ENCODE measurements at regions not wholly inside any gene's neighbourhood (a gene's known extent, or its start where the extent isn't known, plus 50 kb on each side); places are given as distances from the start of the nearest gene placed in this dataset.
"Not testable (repeated sequence)": the region's sequence is repeated elsewhere in the genome, so short reads cannot be mapped to it uniquely, and the experiment has no call there.

DNA sequence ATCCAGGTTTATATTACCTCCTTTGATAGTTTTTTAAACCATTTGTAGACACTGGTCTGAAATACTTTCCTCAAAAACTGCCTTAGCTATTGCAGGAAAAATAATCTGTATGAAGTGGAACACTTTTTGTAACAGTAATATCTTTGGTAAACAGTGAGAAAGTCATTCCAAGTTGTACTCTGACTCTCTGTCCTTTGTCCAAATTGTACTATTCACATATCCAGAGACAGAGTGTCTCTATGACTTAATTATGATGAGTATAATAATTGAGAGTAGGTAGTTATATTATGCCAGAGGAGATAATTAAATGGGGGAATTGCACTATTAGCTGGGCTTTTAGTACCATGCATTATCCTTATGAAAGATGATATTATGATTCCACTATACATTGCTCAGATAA is 112.6 kb upstream of the LCORL start:
- no peak overlapping the region for H3K4me3 Mint-ChIP-seq
- no peak overlapping the region for H3K27ac Mint-ChIP-seq
- peaks cover 0 to 7% (median 4%) of the 10 kb centered on the region in 3 donors for H3K27me3 Mint-ChIP-seq (ENCODE audit: low read depth in 3 of 3)
- no peak for DNase-seq
- peaks cover 0 to 9% (median 4%) of the 10 kb centered on the region in 6 donors for H3K9me3 Mint-ChIP-seq
- H3K36me3 Mint-ChIP-seq = no peaks in the 10 kb centered on the region
- H3K4me1 Mint-ChIP-seq = no peaks in the 10 kb centered on the region

DNA sequence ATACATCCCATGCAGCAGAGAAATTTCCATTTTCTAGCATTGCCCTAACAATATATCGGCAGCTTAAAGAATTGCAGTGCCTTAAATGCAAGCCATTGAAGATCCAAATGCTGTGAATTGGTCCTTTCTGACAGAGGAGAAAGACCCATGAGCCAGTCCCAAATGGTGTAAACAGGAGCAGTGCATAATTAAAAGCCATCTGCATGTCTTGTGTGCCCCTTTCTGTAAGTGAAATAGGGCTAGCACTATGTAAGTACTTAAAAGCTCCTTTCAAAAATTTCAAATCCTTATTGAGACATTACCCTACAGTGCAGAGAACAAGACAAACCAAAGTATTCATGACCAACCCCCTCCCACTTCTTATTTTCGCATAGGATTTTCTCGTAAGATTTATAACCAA is 108.7 kb upstream of the LCORL start:
- H3K4me1 Mint-ChIP-seq = no peaks in the 10 kb centered on the region
- DNase-seq = no peak

DNA sequence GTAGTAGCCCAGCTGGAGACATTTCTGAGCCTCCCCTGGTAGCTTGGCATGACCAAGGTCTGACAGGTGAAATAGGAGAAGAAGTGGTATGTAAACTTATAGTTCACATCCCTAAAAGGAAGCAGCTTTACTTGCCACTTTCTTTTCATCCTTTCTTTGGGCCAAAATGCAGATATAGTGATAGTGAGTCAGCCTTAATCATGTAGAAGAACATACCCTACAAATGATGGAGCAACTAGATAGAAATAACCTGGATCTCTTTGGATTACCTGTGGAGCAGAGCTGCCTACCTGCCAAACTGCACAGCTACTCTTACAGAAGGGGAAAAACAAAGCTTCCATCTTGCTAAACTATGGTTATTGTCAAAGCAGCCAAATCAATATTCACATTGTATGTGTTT is 106.7 kb upstream of the LCORL start:
- no peak overlapping the region for H3K27ac Mint-ChIP-seq
- H3K9me3 Mint-ChIP-seq = peaks cover 0 to 4% (median 0%) of the 10 kb centered on the region in 6 donors
- no peaks in the 10 kb centered on the region for H3K4me1 Mint-ChIP-seq
- no peak overlapping the region for H3K4me3 Mint-ChIP-seq
- no peaks in the 10 kb centered on the region for H3K36me3 Mint-ChIP-seq
- DNase-seq = no peak
- peaks cover 0 to 7% (median 0%) of the 10 kb centered on the region in 3 donors for H3K27me3 Mint-ChIP-seq (ENCODE audit: low read depth in 3 of 3)

More for the DNA sequence above, 108.7 kb upstream of the LCORL start:
- H3K9me3 Mint-ChIP-seq = peaks cover 0 to 9% (median 4%) of the 10 kb centered on the region in 6 donors
- H3K4me3 Mint-ChIP-seq = no peak overlapping the region
- H3K36me3 Mint-ChIP-seq = no peaks in the 10 kb centered on the region
- H3K27me3 Mint-ChIP-seq (ENCODE audit: low read depth in 3 of 3) = peaks cover 0 to 7% (median 2%) of the 10 kb centered on the region in 3 donors
- no peak overlapping the region for H3K27ac Mint-ChIP-seq

DNA sequence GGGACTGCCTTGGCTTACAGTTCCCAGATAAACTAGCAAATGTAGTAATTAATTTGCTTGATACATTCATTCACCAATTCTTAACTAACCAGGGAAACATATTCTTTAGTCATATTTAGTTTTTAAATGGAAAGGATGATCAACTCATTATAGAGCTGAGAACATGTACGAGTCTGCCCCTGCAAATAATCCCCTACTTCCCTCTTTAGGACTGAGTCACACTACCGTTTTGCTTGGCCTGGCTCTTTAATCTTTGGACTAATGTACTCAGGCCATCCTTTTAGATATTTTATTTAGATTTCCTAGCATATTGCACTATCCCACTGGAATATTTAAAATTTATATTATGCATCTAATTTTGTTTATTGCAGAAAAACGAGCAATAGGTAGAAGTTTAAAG is 105.5 kb upstream of the LCORL start:
- Mint-ChIP-seq H3K27me3 (ENCODE audit: low read depth in 3 of 3) (peaks cover 0 to 8% (median 0%) of the 10 kb centered on the region in 3 donors), H3K4me1 (no peaks in the 10 kb centered on the region), H3K9me3 (peaks cover 0 to 4% (median 0%) of the 10 kb centered on the region in 6 donors), H3K36me3 (no peaks in the 10 kb centered on the region), H3K27ac (no peak overlapping the region), H3K4me3 (no peak overlapping the region)
- DNase-seq = no peak

DNA sequence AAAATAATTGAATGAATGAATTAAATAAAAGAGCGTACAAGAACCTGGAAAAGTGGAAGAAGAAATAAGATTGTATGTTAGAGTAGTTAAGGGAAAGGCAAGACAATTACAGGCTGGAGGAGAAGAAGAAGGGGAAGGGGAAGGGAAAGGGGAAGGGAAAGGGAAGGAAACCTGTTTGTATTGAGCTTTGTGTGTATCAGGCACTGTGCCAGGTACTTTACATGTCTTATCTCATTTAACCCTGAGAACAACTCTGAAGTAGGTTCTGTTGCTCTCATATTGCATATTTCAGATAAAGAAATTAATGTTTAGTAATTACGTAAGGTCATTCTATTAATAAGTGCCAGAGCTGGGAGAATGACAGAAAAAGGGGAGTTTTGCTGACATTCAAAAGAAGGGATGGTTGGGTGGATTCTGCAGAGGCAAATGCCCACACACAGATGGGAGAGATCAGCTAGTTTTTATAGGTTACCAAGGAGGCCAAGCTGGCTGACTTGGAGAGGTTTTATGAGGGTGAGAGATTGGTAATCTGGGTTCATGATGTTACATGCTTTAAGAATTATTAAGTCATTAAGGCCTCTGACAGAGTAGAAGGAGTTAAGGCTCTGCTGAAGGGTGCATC is 92.3 kb upstream of the LCORL start:
- no peak for DNase-seq
- Mint-ChIP-seq H3K27me3 (ENCODE audit: low read depth in 3 of 3) (peaks cover 0 to 3% (median 0%) of the 10 kb centered on the region in 3 donors), H3K27ac (no peak overlapping the region), H3K4me1 (no peaks in the 10 kb centered on the region), H3K9me3 (peaks cover 0 to 2% (median 0%) of the 10 kb centered on the region in 6 donors), H3K4me3 (no peak overlapping the region), H3K36me3 (no peaks in the 10 kb centered on the region)

DNA sequence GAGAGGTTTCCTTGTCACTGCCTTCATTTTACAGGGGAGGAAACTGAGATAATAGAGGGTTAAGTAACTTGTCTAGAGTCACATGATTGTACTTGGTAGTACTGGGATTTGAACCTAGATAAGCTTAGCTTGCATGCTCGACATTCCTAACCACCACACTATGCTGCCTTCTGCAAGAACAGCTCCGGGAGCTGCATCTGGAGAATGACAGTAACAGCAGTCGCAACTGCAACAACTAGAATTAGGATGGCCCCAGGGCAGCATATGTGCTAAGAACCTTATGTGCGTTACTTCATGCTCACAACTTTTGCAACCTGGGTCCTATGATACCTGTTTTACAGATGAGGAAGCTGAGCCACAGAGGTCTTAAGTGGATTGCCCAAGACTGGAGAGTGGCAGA is 89.5 kb upstream of the LCORL start:
- Mint-ChIP-seq H3K4me3 (no peak overlapping the region), H3K27me3 (ENCODE audit: low read depth in 3 of 3) (peaks cover 0 to 2% (median 0%) of the 10 kb centered on the region in 3 donors), H3K4me1 (no peaks in the 10 kb centered on the region), H3K36me3 (no peaks in the 10 kb centered on the region), H3K27ac (no peak overlapping the region), H3K9me3 (peaks cover 0 to 6% (median 0%) of the 10 kb centered on the region in 6 donors)
- DNase-seq = no peak

DNA sequence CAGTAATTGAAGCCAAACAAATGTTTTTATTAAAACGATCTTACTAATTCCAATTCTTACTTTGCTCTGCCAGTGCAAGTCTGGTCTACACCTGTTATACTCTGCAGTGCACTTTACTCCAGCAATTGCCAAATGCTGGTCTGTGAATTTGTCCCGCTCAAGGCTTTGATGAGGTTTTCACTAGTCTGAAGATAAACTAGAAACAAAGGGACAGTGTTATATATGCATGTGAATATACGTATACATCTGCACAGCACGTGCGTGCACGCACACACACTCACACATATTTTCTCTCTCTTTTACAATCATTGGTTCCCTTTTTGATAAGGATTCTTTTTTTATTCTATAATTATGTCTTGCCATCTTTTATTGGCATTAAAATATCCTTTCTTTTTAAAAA is 88.5 kb upstream of the LCORL start:
- Mint-ChIP-seq H3K27me3 (ENCODE audit: low read depth in 3 of 3) (peaks cover 0 to 2% (median 1%) of the 10 kb centered on the region in 3 donors), H3K4me1 (no peaks in the 10 kb centered on the region), H3K4me3 (no peak overlapping the region), H3K36me3 (no peaks in the 10 kb centered on the region), H3K9me3 (peaks cover 0 to 5% (median 0%) of the 10 kb centered on the region in 6 donors), H3K27ac (no peak overlapping the region)
- no peak for DNase-seq

DNA sequence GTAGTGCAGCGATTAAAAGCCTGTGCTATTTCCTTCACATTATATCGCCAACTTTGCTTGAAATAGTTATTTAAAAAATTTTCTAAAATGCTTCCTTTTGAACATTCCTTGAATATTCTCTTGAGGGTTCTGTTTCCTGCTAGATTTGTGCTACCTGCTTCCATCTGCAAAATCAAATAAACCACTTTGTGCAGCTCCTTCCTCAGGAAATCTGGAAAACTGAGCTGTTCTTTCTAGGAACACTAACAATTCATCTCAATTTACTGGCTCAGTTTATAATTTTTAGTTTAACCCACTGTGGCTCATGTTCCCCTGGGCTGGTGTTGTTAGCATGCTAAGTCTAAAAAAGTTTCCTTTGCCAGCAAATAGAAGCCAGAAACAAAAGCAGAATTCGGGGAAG is 88.1 kb upstream of the LCORL start:
- no peak for DNase-seq
- Mint-ChIP-seq H3K4me3 (no peak overlapping the region), H3K27ac (no peak overlapping the region), H3K36me3 (no peaks in the 10 kb centered on the region), H3K9me3 (peaks cover 0 to 3% (median 0%) of the 10 kb centered on the region in 6 donors), H3K4me1 (no peaks in the 10 kb centered on the region), H3K27me3 (ENCODE audit: low read depth in 3 of 3) (peaks cover 0 to 2% (median 1%) of the 10 kb centered on the region in 3 donors)

DNA sequence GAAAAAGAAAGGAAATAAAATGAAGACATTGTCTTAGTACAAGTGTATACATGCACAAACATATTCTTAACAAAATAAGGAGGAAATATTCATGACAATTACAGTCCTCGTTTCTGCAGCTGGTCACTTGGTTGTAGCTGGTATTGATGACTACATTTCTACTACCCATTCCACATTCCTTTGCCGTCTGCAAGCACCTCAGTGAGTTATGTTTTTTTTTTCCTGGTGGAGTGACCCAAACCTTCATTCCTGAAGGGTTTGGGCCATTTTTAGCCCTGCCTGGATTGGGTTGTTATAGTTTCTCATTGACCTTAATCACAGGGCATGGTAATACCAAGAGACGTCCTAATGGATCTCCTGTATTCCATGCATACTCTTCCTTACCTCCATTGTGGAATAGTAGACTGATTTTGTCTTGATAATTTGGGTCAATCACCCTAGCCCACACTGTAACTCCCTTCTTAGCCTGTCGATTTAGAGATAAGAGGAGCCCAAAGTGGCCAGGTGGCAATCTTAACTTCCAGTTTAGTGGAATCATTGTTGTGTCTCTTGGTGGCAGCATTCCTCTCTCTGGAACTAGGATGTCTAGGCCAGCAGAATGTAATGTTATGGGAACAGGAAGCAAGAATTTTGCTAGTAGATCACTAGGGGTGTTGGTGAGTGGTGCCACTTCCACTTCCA is 86.4 kb upstream of the LCORL start:
- H3K9me3 Mint-ChIP-seq, H3K27ac Mint-ChIP-seq: not testable (repeated sequence)

DNA sequence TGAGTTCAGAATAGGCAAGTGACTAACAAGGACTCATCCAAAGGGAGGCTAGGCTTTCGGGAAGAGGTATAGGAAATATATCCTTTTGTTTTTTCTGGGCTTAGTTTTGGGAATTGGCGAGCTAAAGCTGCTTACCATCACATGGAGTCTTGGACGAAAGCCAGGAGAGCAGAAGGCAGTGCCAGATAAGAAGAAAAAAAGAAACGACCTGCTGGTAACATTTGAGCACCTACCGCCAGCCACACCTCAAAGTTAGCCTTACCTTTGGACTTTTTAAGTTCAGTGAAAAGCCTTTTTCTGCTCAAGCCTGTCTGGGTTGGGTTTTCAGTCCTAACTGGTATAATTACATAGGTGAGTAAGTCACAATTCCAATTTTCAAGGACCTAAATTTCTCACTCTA is 85.1 kb upstream of the LCORL start:
- Mint-ChIP-seq H3K4me3 (no peak overlapping the region), H3K27me3 (ENCODE audit: low read depth in 3 of 3) (peaks cover 0 to 3% (median 2%) of the 10 kb centered on the region in 3 donors), H3K9me3 (peaks cover 0 to 3% (median 0%) of the 10 kb centered on the region in 6 donors), H3K27ac (no peak overlapping the region), H3K36me3 (no peaks in the 10 kb centered on the region), H3K4me1 (no peaks in the 10 kb centered on the region)
- DNase-seq = no peak

More for the DNA sequence above, 86.4 kb upstream of the LCORL start:
- H3K4me3 Mint-ChIP-seq; H3K36me3 Mint-ChIP-seq; DNase-seq; H3K27me3 Mint-ChIP-seq (ENCODE audit: low read depth in 3 of 3); H3K4me1 Mint-ChIP-seq: not testable (repeated sequence)

DNA sequence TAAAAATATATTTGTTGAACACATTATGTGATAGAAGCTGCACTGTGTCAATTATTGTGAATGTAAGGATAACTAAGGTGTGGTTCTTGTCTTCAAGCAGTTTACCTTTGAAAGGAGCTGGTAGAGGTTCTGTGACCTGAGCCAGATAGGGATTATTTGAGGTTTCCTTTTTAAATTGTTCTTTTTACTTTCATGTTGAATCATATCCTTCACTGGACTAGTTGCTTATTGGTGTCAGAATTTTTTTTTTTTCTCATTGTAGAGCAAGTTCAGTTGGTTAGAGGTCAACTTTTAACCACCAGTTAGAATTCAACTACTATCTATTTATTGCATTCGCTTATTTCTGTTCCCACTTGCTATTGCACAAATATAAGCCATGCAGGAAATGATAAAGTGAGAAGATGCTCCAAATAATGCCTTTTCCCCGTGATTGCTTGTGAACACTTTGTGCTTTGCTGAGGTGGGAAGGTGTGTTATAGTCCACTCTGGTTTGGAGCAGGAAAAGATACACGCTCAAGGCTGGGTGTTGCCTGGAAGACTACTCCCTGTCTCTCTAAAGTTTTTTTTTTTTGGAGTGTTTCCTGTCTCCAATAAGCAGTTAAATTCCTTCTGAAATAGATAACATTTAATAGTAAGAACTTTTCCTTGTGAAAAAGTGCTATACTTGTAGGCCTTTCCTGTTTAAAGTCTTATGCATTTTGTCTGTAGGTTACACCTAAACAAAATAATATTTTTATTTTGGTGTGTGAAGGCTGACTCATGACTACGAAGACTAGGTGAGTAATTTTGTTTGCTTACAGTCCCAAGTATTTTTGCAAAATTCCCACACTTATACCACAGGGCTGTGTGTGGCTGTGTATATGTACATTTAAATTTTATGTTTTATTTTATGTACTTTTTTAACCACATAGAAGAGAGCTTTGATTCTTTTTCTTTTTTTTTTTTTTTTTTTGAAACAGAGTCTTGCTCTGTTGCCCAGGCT is 83.8 kb upstream of the LCORL start:
- no peak for DNase-seq
- Mint-ChIP-seq H3K36me3 (no peaks in the 10 kb centered on the region), H3K4me3 (no peak overlapping the region)

DNA sequence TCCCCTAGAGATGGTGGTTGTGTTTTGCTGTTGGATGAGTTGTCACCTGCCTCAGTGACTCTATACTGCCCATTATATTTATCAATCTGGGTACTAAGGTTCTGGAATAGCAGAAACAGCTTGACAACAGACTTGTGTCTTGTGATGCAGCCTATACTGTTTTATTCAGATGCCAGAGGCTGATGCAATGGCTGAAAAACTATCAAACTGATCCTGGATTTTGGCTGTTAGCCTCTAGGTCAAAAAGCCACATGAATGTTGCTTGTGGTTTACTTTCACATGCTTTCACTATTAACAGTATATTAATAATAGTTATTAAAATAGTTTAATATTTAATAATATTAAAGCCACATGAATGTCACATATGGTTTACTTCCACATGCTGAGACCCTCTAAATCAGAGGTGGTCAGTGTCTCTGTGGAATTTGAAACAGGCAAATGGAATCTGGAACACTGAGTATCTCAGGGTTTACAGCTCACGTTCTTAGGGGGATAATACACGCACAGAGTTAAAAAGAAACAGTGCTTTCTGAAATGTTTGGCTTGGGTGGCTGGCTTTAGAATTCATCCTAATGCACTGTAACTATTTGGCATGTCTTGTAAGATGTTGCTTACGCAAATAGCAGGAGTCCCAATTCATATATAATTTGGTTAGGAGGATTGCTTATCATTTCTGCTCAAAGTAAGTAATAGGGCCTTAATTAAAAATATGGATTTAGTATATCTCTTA is 82.5 kb upstream of the LCORL start:
- no peaks in the 10 kb centered on the region for H3K4me1 Mint-ChIP-seq

More for the DNA sequence above, 83.8 kb upstream of the LCORL start:
- Mint-ChIP-seq H3K4me1 (no peaks in the 10 kb centered on the region), H3K27ac (no peak overlapping the region), H3K9me3 (peaks cover 0 to 3% (median 0%) of the 10 kb centered on the region in 6 donors), H3K27me3 (ENCODE audit: low read depth in 3 of 3) (peaks cover 0 to 4% (median 2%) of the 10 kb centered on the region in 3 donors)

DNA sequence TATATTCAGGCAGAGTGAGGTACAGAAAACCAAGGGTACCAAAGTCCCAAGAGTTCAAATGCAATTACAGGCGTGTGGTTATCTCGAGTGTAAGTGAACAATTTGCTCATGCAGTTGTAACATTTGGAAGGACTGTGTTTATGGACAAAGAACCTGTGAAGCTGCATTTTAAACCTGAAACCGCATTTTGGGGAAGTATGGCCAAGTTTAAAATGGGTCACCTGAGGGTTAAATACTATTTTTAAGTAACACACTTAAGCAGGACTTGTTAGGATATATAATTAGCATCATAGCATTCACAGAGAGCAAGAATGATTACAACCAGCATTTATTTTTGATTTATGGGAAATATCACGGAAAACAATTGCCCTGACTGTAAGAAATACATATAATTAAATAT is 79.1 kb upstream of the LCORL start:
- Mint-ChIP-seq H3K27me3 (ENCODE audit: low read depth in 3 of 3) (peaks cover 0 to 4% (median 4%) of the 10 kb centered on the region in 3 donors), H3K36me3 (no peaks in the 10 kb centered on the region), H3K4me3 (no peak overlapping the region), H3K9me3 (peaks cover 0 to 3% (median 0%) of the 10 kb centered on the region in 6 donors), H3K4me1 (no peaks in the 10 kb centered on the region), H3K27ac (no peak overlapping the region)
- no peak for DNase-seq

More for the DNA sequence above, 82.5 kb upstream of the LCORL start:
- Mint-ChIP-seq H3K4me3 (no peak overlapping the region), H3K36me3 (no peaks in the 10 kb centered on the region), H3K27me3 (ENCODE audit: low read depth in 3 of 3) (peaks cover 0 to 4% (median 2%) of the 10 kb centered on the region in 3 donors), H3K9me3 (peaks cover 0 to 3% (median 0%) of the 10 kb centered on the region in 6 donors), H3K27ac (no peak overlapping the region)
- DNase-seq = no peak

All from immature natural killer cell (primary cell).